ENCODE measurements at regions not wholly inside any gene's neighbourhood (a gene's known extent, or its start where the extent isn't known, plus 50 kb on each side); places are given as distances from the start of the nearest gene placed in this dataset.

DNA sequence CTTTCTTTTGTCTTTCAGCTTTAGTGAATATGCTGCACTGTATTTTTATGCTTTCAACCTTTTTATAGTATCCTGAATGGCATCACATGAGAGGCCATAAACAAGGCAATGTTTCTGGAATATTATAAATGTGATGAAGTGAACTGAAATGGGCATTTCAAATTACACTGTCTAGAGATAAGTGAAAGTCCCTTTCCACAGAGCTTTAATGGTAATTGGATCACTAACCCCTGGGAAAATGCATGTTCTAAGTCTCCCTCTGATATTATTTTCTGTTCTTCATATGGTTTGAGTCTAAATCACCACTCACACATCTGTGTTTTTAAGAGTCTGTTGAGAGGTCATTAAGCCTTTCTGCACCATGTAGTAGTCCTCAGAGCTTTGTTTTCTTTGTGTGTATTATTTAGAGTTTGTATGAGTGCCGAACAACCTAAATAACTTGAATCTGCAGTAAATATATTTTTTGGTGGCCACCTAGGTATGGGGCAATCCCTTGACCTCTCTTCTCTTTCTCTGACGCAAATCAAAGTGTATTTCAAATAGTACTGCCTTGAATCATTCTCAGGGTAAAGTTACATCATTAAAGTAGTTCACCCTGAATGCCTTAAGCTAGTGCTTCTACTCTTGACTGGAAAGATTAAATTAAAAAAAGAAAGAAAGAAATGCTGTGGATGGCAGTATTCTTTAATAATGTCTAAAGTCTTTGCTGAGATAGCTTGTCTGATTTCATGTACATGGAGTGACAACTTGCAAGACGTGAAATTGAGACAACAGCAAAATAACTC, 1931.0 kb upstream of the CDH6 start:
- H3K9ac ChIP-seq (ENCODE audit: low read length): no peak overlapping the region
- no peak overlapping the region for H2BK12ac ChIP-seq (ENCODE audit: low read length in 2 of 2)
- no peak overlapping the region for H2AFZ ChIP-seq (ENCODE audit: low read depth, low read length)
- H3K4ac ChIP-seq (ENCODE audit: low read depth in 1 of 2, low read length in 2 of 2): no peak overlapping the region
- H3K4me2 ChIP-seq (ENCODE audit: low read length, poor library complexity, severe bottlenecking): no peak overlapping the region
- WGBS: no CpG with 5 or more reads among the region's 3 CpGs
- H4K8ac ChIP-seq (ENCODE audit: low read length): no peak overlapping the region
- DNase-seq: peak; percentile 5
- H2BK15ac ChIP-seq (ENCODE audit: low read depth, poor library complexity, severe bottlenecking): no peak overlapping the region
- H3K27me3 ChIP-seq (ENCODE audit: control insufficient read depth in 1 of 2, insufficient read depth in 1 of 2, low read length in 2 of 2): no peaks in the 10 kb centered on the region
- H3K4me3 ChIP-seq (ENCODE audit: insufficient read depth in 1 of 2, low read depth in 1 of 2, low read length in 2 of 2): no peak overlapping the region
- H3K4me1 ChIP-seq (ENCODE audit: control insufficient read depth, insufficient read depth, low read depth, low read length): no peaks in the 10 kb centered on the region
- no peak overlapping the region for H4K91ac ChIP-seq (ENCODE audit: low read length)
- no peak overlapping the region for H3K14ac ChIP-seq (ENCODE audit: low read length in 2 of 2)
- H2BK5ac ChIP-seq (ENCODE audit: low read depth, low read length, poor library complexity, severe bottlenecking): no peak overlapping the region
- H2AK5ac ChIP-seq (ENCODE audit: low read length, severe bottlenecking): no peak overlapping the region
- H3K36me3 ChIP-seq (ENCODE audit: control insufficient read depth in 1 of 2, insufficient read depth in 2 of 2, low read depth in 1 of 2, low read length in 2 of 2): no peaks in the 10 kb centered on the region
- H3K27ac ChIP-seq (ENCODE audit: low read length, poor library complexity, severe bottlenecking): no peak overlapping the region
- H2BK120ac ChIP-seq (ENCODE audit: low read depth, low read length): no peak overlapping the region
- peaks cover 5% of the 10 kb centered on the region for H3K9me3 ChIP-seq (ENCODE audit: control insufficient read depth, low read length)
- no peak overlapping the region for H3K23ac ChIP-seq (ENCODE audit: low read length in 2 of 2)
- H3K79me1 ChIP-seq (replicated peaks; ENCODE audit: low read length, poor library complexity, severe bottlenecking): no peaks in the 10 kb centered on the region
- H3K18ac ChIP-seq (ENCODE audit: low read depth in 1 of 2, low read length in 2 of 2): no peak overlapping the region

DNA sequence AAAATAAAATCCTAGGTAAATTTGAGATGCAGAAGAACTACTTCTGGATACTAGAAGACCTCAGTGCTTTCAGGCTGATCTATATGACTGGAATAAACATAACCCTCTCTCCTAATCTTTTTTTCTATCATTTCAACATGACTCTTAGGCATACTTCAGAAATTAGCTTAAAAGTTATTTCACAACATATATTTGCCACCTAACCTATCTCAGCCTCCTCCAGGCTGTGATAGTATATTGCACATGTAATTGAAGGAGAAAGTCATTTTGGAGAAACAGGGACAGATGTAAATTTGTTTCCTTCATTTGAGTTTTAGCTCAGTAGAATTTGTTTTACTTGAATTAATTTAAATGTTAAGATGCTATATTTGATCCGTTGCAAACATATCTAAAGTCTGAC, 1932.3 kb upstream of the CDH6 start:
- H3K27me3 ChIP-seq (ENCODE audit: control insufficient read depth in 1 of 2, insufficient read depth in 1 of 2, low read length in 2 of 2): no peaks in the 10 kb centered on the region
- H3K23ac ChIP-seq (ENCODE audit: low read length in 2 of 2): no peak overlapping the region
- no peak overlapping the region for H2AK5ac ChIP-seq (ENCODE audit: low read length, severe bottlenecking)
- no peak overlapping the region for H3K4me3 ChIP-seq (ENCODE audit: insufficient read depth in 1 of 2, low read depth in 1 of 2, low read length in 2 of 2)
- no peak overlapping the region for H2BK120ac ChIP-seq (ENCODE audit: low read depth, low read length)
- no peaks in the 10 kb centered on the region for H3K36me3 ChIP-seq (ENCODE audit: control insufficient read depth in 1 of 2, insufficient read depth in 2 of 2, low read depth in 1 of 2, low read length in 2 of 2)
- H3K9me3 ChIP-seq (ENCODE audit: control insufficient read depth, low read length): peaks cover 5% of the 10 kb centered on the region
- H3K9ac ChIP-seq (ENCODE audit: low read length): no peak overlapping the region
- no CpG with 5 or more reads among the region's 1 CpG for WGBS
- H4K8ac ChIP-seq (ENCODE audit: low read length): no peak overlapping the region
- H2AFZ ChIP-seq (ENCODE audit: low read depth, low read length): no peak overlapping the region
- DNase-seq: no peak
- no peak overlapping the region for H2BK15ac ChIP-seq (ENCODE audit: low read depth, poor library complexity, severe bottlenecking)
- no peak overlapping the region for H3K14ac ChIP-seq (ENCODE audit: low read length in 2 of 2)
- no peak overlapping the region for H3K27ac ChIP-seq (ENCODE audit: low read length, poor library complexity, severe bottlenecking)
- no peak overlapping the region for H3K4ac ChIP-seq (ENCODE audit: low read depth in 1 of 2, low read length in 2 of 2)
- no peak overlapping the region for H2BK12ac ChIP-seq (ENCODE audit: low read length in 2 of 2)
- H2BK5ac ChIP-seq (ENCODE audit: low read depth, low read length, poor library complexity, severe bottlenecking): no peak overlapping the region
- H3K18ac ChIP-seq (ENCODE audit: low read depth in 1 of 2, low read length in 2 of 2): no peak overlapping the region
- no peaks in the 10 kb centered on the region for H3K79me1 ChIP-seq (replicated peaks; ENCODE audit: low read length, poor library complexity, severe bottlenecking)
- no peak overlapping the region for H3K4me2 ChIP-seq (ENCODE audit: low read length, poor library complexity, severe bottlenecking)
- no peaks in the 10 kb centered on the region for H3K4me1 ChIP-seq (ENCODE audit: control insufficient read depth, insufficient read depth, low read depth, low read length)
- no peak overlapping the region for H4K91ac ChIP-seq (ENCODE audit: low read length)

DNA sequence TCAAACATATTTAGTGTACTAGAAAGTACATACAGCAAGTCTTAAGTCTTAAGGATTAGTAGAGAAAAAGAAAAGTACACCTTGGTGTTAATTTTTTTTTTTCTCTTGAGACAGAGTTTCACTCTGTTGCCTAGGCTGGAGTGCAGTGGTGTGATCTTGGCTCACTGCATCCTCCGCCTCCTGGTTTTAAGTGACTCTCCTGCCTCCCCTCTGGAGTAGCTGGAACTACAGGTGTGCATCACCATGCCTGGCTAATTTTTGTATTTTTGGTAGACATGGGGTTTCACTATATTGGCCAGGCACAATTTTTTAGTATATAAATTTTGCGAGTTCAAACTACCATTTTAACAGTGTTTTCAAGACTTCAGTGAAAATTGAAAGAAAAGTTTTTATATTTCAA, 1941.1 kb upstream of the CDH6 start:
- H2AK5ac ChIP-seq (ENCODE audit: low read length, severe bottlenecking): no peak overlapping the region
- no peak for DNase-seq
- H2BK120ac ChIP-seq (ENCODE audit: low read depth, low read length): no peak overlapping the region
- no peak overlapping the region for H2BK15ac ChIP-seq (ENCODE audit: low read depth, poor library complexity, severe bottlenecking)
- no peak overlapping the region for H4K91ac ChIP-seq (ENCODE audit: low read length)
- no peaks in the 10 kb centered on the region for H3K27me3 ChIP-seq (ENCODE audit: control insufficient read depth in 1 of 2, insufficient read depth in 1 of 2, low read length in 2 of 2)
- H3K36me3 ChIP-seq (ENCODE audit: control insufficient read depth in 1 of 2, insufficient read depth in 2 of 2, low read depth in 1 of 2, low read length in 2 of 2): no peaks in the 10 kb centered on the region
- H3K4ac ChIP-seq (ENCODE audit: low read depth in 1 of 2, low read length in 2 of 2): no peak overlapping the region
- H3K23ac ChIP-seq (ENCODE audit: low read length in 2 of 2): no peak overlapping the region
- 100% methylated on average over 1 of the region's 2 CpGs for WGBS
- H2AFZ ChIP-seq (ENCODE audit: low read depth, low read length): no peak overlapping the region
- no peaks in the 10 kb centered on the region for H3K79me1 ChIP-seq (replicated peaks; ENCODE audit: low read length, poor library complexity, severe bottlenecking)
- H3K9ac ChIP-seq (ENCODE audit: low read length): no peak overlapping the region
- no peak overlapping the region for H4K8ac ChIP-seq (ENCODE audit: low read length)
- H3K9me3 ChIP-seq (ENCODE audit: control insufficient read depth, low read length): peaks cover 2% of the 10 kb centered on the region
- no peak overlapping the region for H3K27ac ChIP-seq (ENCODE audit: low read length, poor library complexity, severe bottlenecking)
- no peak overlapping the region for H2BK12ac ChIP-seq (ENCODE audit: low read length in 2 of 2)
- no peak overlapping the region for H3K14ac ChIP-seq (ENCODE audit: low read length in 2 of 2)
- no peak overlapping the region for H3K18ac ChIP-seq (ENCODE audit: low read depth in 1 of 2, low read length in 2 of 2)
- H3K4me1 ChIP-seq (ENCODE audit: control insufficient read depth, insufficient read depth, low read depth, low read length): no peaks in the 10 kb centered on the region
- no peak overlapping the region for H3K4me2 ChIP-seq (ENCODE audit: low read length, poor library complexity, severe bottlenecking)
- H2BK5ac ChIP-seq (ENCODE audit: low read depth, low read length, poor library complexity, severe bottlenecking): no peak overlapping the region
- H3K4me3 ChIP-seq (ENCODE audit: insufficient read depth in 1 of 2, low read depth in 1 of 2, low read length in 2 of 2): no peak overlapping the region

DNA sequence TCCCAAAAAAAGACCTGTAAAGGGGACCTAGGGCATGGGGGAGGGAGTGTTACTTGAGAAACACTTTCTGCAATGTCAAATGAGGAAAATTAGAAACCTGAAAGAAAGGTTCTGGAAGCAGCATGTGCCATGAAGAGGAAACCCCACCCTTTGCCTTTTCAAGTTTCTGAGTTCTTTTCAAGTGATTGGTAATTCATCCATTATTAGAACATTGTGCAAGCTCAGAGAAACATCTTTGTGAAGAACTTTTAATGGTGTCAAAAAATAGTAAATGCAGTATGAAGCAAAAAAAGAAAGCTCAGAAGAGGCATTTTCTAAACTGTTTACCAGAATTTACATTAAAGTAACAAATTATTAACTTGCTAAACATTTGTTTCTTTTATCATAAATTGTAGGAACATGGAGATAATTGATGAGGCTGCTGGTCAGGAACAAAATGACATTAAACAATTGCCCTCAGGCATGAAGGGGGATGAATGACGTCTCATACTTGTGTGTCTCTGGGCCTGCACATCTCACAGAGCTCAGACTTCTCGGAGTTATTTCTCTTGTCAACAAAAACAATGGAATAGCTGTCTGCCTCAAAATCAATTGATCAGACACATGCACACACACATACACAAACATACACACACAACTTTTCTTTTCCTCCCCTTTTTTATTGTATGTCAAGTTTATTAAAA, 1946.0 kb upstream of the CDH6 start:
- Histone ChIP-seq H2AK5ac (ENCODE audit: low read length, severe bottlenecking) (no peak overlapping the region), H2BK15ac (ENCODE audit: low read depth, poor library complexity, severe bottlenecking) (no peak overlapping the region), H3K4ac (ENCODE audit: low read depth in 1 of 2, low read length in 2 of 2) (no peak overlapping the region), H3K18ac (ENCODE audit: low read depth in 1 of 2, low read length in 2 of 2) (no peak overlapping the region), H3K9ac (ENCODE audit: low read length) (no peak overlapping the region), H2AFZ (ENCODE audit: low read depth, low read length) (no peak overlapping the region), H3K23ac (ENCODE audit: low read length in 2 of 2) (no peak overlapping the region), H3K4me2 (ENCODE audit: low read length, poor library complexity, severe bottlenecking) (no peak overlapping the region), H3K36me3 (ENCODE audit: control insufficient read depth in 1 of 2, insufficient read depth in 2 of 2, low read depth in 1 of 2, low read length in 2 of 2) (no peaks in the 10 kb centered on the region), H3K14ac (ENCODE audit: low read length in 2 of 2) (no peak overlapping the region), H3K27me3 (ENCODE audit: control insufficient read depth in 1 of 2, insufficient read depth in 1 of 2, low read length in 2 of 2) (no peaks in the 10 kb centered on the region), H3K79me1 (replicated peaks; ENCODE audit: low read length, poor library complexity, severe bottlenecking) (no peaks in the 10 kb centered on the region), H2BK120ac (ENCODE audit: low read depth, low read length) (no peak overlapping the region), H3K4me1 (ENCODE audit: control insufficient read depth, insufficient read depth, low read depth, low read length) (no peaks in the 10 kb centered on the region), H4K91ac (ENCODE audit: low read length) (no peak overlapping the region), H2BK12ac (ENCODE audit: low read length in 2 of 2) (no peak overlapping the region), H3K27ac (ENCODE audit: low read length, poor library complexity, severe bottlenecking) (no peak overlapping the region), H4K8ac (ENCODE audit: low read length) (no peak overlapping the region), H3K4me3 (ENCODE audit: insufficient read depth in 1 of 2, low read depth in 1 of 2, low read length in 2 of 2) (no peak overlapping the region), H2BK5ac (ENCODE audit: low read depth, low read length, poor library complexity, severe bottlenecking) (no peak overlapping the region), H3K9me3 (ENCODE audit: control insufficient read depth, low read length) (peaks cover 6% of the 10 kb centered on the region)
- DNase-seq: no peak
- 64% methylated on average over 2 of the region's 2 CpGs for WGBS
